Peyer's patch (tissue), 4 donors: ENCODE measurements at regions not wholly inside any gene's neighbourhood (a gene's known extent, or its start where the extent isn't known, plus 50 kb on each side); places are given as distances from the start of the nearest gene placed in this dataset.
"Not testable (repeated sequence)": the region's sequence is repeated elsewhere in the genome, so short reads cannot be mapped to it uniquely, and the experiment has no call there.

Experiments
- POLR2A ChIP-seq, 2 donors: fragments of 450-650 bp; IDR thresholded peaks; one replicate each; pipeline ENCODE4 v1.5.1; 2017; ENCODE audit warnings: antibody characterized with exemption in 2 of 2, mild to moderate bottlenecking in 2 of 2, moderate library complexity in 2 of 2
- TF ChIP-seq, protein P1 (sequence below), 6 experiments: fragments of 450-650 bp in 4 of 6; fragments of 200-600 bp in 2 of 6; sonication (generic) in 1 of 6; IDR thresholded peaks; one replicate each; pipeline ENCODE4 v1.5.1; 2017 to 2019; ENCODE audit warnings: antibody characterized with exemption in 6 of 6, mild to moderate bottlenecking in 3 of 6, moderate library complexity in 1 of 6

DNA sequence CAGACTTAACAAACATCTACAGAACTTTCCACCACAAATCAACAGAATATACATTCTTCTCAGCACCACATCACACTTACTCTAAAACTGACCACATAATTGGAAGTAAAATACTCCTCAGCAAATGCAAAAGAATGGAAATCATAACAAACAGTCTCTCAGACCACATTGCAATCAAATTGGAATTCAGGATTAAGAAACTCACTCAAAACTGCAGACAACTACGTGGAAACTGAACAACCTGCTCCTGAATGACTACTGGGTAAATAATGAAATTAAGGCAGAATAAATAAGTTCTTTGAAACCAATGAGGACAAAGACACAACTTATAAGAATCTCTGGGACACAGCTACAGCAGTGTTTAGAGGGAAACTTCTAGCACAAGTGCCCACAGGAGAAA lies 292.7 kb downstream of the RND3 start:
- not testable (repeated sequence) for TF ChIP-seq POLR2A (IDR thresholded peaks at IDR 0.05)
- TF ChIP-seq, protein P1, sequence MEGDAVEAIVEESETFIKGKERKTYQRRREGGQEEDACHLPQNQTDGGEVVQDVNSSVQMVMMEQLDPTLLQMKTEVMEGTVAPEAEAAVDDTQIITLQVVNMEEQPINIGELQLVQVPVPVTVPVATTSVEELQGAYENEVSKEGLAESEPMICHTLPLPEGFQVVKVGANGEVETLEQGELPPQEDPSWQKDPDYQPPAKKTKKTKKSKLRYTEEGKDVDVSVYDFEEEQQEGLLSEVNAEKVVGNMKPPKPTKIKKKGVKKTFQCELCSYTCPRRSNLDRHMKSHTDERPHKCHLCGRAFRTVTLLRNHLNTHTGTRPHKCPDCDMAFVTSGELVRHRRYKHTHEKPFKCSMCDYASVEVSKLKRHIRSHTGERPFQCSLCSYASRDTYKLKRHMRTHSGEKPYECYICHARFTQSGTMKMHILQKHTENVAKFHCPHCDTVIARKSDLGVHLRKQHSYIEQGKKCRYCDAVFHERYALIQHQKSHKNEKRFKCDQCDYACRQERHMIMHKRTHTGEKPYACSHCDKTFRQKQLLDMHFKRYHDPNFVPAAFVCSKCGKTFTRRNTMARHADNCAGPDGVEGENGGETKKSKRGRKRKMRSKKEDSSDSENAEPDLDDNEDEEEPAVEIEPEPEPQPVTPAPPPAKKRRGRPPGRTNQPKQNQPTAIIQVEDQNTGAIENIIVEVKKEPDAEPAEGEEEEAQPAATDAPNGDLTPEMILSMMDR (IDR thresholded peaks at IDR 0.05), result not testable (repeated sequence)
